Medulla oblongata (tissue), 1 donor: ENCODE measurements at regions not wholly inside any gene's neighbourhood (a gene's known extent, or its start where the extent isn't known, plus 50 kb on each side); places are given as distances from the start of the nearest gene placed in this dataset.

Experiments
- DNase-seq: peaks from one replicate; pipeline ENCODE4 v3.0.0-alpha.2; 2015; ENCODE audit errors: extremely low spot score

DNA sequence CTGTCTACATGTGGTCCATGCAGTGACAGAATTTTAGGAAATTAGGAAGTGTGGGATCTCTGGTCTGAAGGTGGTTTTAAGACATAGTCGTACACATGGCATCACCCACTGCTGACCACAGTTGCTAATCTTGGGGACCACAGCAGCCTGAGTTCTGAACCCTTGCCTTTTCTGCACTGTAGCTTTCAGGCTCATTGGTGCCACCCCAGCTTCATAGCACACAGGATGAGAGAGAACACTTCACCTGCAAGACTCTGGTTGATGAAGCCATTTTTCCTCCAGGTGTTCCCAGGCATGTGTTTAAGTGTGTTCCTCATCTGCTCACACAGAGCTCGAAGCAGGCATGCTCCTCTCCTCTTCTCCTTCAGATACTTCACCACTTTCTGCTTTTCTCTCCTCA is 68.2 kb upstream of the S1PR3 start:
- DNase-seq: no peak

DNA sequence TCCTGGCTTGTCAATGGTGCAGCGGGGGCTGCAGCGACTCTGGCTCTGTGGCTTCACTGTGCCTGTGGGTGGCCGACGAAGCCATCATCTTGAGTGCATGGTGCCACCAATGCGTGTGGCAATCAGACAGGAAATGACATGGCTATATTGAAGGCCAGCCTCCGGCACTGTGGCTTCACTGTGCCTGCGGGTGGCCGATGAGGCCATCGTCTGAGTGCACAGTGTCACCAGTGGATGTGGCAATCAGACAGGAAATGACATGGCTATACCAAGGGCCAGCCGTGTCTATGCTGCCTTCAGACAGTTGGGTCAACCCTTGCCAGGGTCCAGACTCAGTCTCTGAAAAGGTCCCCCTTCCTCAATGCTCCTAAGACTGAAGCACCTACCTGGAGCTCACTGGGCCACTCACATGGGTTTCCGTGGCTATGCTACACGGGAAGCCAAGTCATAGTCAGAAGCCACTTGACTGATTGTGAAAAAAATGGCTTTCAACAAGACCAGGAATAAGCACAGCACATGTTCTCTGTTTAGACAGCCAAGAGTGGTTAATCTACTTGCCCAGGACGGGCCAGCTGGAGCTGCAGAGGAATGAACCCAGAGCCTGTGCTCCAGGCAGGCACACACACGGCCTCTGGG is 67.5 kb upstream of the S1PR3 start:
- DNase-seq: no peak

DNA sequence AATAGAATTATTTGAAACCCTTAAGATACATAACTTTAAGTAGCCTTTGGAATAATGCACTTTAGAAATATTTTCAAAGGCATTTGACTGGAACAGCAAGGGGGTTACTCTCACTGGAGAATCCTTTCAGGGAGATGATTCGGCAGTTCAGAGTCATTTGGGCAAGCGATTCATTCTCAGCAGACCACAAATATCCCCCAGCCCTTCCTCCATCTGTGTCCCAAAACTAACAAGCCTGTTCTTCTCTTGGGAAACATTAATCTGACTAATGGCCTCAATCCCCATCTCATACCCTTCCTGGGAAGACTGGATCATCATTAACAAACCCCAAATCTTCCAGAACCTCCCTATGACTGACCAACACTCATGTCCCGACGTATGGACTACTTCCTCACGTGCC is 65.8 kb upstream of the S1PR3 start:
- DNase-seq: no peak

DNA sequence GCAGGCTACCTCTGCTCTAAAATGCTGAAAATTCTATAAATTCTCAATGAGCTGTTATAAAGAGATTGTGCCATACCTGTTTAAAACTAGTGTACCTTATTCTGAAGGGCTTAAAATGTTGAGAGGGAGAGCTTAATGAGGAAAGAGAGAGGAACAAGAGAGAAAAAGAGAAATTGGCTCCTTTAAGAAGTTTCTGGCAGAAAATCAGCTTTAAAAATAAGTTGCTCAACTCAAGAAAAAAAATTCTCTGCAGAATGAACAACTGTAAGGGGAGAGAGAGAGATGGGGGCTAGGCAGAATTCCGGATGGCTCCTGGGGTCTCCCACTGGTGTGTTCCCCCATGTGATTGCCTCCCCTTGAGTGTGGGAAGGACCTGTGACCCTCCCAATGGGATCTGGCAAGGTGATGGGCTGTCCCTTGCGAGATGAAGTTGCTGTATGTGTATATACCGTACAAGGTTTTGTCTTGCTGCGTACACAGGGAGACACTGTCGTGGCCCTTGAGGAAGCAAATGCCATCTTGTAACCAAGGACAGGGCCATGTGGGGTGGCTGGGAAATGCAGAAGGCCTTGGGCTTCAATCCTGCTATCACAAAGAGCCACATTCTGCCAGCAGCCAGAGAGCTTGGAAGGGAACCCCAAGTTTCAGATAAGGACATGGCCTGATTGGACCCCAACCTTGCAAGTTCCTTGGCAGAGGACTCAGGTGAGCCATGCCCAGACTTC is 64.3 kb upstream of the S1PR3 start:
- no peak for DNase-seq

DNA sequence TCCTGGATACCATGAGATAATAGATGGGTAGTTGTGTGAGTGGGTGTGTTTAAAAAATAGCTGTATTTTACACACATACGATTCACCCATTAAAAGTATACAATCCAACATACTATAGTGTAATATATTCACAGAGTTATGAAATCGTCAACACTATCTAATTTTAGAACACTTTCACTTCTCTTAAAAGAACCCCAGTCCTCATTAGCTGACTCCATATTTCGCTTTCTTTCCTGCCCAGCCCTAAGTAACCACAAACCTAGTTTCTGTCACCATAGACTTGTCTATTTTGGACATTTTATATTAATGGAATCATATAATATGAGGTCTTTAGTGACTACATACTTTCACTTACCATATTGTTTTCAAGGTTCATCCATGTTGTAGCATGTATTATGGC is 63.8 kb upstream of the S1PR3 start:
- DNase-seq: no peak

DNA sequence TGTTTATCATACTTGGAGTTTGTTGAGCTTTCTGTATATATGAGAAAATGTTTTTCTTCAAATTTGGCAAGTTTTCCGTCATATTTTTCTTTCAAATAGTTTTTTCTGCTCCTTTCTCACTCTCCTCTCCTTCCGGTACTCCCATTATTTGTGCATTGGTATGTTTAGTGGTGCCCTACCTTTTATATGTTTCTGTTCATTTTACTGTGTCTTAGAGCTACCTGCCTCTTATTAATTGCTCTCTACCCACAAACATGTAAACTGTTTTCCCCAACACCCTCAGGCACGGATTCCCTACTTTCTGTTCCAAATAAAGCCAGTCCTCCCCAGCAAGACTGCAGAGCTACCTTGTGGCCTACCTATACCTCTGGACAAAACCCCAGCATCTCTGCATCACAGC is 60.6 kb upstream of the S1PR3 start:
- DNase-seq: no peak

DNA sequence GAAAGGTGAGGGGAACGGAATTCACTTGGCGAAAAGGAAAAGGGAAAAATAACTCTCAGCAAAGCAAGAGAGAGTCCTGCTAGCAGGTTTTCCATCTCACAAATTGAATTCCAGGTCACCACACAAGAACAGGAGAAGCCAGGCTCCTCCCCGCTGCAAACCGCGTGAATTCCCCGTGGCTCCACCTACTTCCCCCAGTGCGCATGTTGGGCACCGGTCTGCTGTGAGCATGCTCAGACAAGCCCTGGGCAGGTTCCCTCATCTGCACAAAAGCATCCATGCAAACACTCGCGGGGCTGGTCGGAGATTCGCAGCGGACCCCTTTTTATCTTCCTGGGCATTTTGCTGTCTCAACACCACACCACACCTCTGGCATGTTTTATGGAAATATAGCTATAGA is 58.5 kb upstream of the S1PR3 start:
- DNase-seq: no peak

DNA sequence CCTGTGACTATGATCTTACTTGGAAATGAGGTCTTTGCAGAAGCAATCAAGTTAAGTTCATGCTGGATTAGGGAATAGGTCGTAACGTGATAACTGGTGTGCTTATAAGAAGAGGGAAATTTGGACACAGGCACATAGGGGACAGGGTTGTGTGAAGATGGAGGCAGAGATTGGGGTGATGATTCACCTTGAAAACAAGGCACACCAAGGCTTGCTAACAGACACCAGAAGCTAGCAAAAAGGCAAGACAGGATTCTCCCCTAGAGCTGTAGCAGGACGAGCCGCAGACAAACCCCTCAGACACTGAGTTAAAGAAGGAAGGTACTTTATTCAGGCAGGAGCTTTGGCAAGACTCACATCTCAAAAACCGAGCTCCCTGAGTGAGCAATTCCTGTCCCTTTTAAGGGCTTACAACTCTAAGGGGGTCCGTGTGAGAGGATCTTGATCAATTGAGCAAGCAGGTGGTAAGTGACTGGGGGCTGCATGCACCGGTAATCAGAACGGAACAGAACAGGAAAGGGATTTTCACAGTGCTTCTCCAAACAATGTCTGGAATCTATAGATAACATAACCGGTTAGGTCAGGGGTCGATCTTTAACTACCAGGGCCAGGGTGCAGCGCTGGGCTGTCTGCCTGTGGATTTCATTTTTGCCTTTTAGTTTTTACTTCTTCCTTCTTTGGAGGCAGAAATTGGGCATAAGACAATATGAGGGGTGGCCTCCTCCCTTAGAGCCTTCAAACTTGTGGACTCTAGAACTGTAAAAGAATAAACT is 57.5 kb upstream of the S1PR3 start:
- no peak for DNase-seq

DNA sequence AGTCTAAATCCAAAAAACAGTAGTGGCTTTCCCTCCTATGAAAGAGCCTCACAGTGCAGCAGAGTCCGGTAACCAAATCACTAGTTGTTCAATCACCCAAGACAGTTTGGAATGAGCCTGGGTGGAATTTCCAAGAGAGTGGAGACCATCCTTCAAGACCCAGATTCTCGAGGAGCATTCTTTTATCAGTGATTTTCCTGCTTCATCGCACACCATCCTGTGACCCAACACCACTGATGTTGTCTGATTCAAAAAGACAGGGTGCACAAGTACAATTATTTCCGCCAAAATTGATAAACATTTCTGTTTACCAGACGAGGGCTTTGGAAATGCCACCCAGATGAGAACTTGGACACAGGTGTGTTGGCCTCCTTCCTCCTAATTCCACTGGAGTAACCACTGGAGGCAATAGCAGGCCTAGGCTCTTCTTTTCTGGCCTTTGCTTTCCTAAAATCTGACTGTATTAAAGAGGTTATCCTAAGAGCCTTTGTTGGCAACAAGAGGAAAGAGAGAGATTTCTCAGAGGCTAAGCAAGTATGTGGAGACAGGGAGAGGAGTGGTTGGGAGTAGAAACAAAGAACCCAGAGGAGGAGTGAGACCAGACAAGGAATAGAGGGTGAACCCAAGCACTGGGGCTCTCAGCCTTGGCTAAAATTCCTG is 56.3 kb upstream of the S1PR3 start:
- DNase-seq: no peak

DNA sequence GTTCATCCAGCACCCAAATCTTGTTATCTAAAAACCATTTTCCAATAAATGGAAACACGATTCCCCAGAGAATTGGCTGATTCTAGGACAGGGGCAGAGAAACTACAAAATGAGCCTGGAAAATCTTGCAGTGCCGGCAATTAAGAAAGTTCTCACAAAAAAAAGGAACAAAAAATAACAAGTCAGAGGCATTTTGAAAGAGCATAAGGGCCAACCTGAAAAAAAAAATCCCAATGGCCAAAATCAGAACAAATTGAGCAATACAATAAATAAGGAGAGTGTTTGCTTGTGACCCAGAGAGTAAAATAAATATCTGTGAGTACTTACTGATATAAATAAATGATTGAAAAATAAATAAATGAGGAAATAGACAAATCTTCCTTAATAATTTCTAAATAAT is 55.1 kb upstream of the S1PR3 start:
- no peak for DNase-seq

DNA sequence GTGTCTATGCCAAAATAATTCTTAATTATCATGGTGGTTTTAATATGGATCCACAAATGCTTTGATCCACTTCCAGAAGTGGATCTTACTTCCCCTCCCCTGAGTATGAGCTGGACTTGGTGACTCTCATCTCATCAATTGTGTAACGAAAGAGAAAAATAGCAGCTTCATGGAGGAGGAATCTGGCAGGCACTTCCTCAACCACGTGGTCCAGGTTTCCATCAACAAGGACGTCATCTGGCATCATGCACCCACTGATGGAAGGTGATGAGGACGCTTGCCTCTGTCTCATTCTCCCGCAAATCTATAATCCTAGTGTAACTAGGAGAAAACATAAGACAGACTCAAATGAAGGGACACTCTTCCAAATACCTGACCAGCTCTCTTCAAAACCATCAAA is 54.6 kb upstream of the S1PR3 start:
- DNase-seq: no peak

DNA sequence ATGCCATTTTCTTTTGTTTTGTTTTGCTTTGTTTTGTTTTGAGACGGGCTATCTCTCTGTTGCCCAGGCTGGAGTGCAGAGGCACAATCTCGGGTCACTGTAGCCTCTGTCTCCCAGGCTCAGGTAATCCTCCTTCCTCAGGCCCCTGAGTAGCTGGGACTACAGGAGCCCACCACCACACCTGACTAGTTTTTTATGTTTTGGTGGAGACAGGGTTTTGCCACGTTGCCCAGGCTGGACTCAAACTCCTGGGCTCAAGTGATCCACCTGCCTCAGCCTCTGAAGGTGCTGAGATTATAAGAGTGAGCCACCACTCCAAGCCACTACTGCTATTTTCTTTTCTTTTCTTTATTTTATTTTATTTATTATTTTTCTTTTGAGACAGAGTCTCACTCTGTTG is 54.0 kb upstream of the S1PR3 start:
- no peak for DNase-seq

DNA sequence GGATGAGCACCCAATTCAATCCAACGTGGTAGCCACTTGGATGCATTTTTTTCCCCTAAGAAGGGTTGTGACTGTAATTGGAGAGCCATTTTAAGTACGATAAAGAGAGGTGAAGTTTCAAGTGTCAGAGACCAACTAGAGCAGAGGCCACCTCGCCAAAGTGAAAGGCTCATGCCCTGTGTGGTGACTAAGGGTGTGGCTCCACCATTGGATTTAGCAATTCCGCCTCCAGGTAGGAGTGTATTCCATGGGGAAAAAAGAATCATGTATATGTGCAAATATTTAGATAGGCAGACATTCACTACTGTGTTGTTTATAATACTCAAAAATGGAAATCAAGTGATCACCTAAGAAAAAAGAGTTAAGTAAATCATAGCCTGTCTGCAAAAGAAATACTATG is 53.1 kb upstream of the S1PR3 start:
- DNase-seq: no peak
